Neutrophil (primary cell): ENCODE measurements at regions not wholly inside any gene's neighbourhood (a gene's known extent, or its start where the extent isn't known, plus 50 kb on each side); places are given as distances from the start of the nearest gene placed in this dataset.

Experiments
- H3K27ac ChIP-seq: fragments of 200-600 bp; sonication (generic); 2 replicates; pipeline ENCODE4 v1.5.1; 2016; ENCODE audit warnings: mild to moderate bottlenecking, moderate library complexity
- H3K27me3 ChIP-seq: fragments of 200-600 bp; sonication (generic); 2 replicates; pipeline ENCODE4 v1.6.0; 2016; ENCODE audit warnings: mild to moderate bottlenecking
- H3K36me3 ChIP-seq: fragments of 200-600 bp; sonication (generic); 2 replicates; pipeline ENCODE4 v1.5.1; 2017
- H3K4me1 ChIP-seq, 2 experiments: fragments of 200-600 bp in 1 of 2; sonication (generic) in 1 of 2; 1 replicate in 1 of 2; 2 replicates in 1 of 2; pipeline versions ENCODE4 v1.5.1 to v1.6.1; 2013 to 2016; ENCODE audit warnings: low read depth in 1 of 2, low read length in 1 of 2, mild to moderate bottlenecking in 1 of 2, moderate library complexity in 1 of 2; ENCODE audit not compliant: control insufficient read depth in 1 of 2, insufficient read depth in 1 of 2
- H3K4me3 ChIP-seq, 2 experiments: fragments of 200-600 bp in 1 of 2; sonication (generic) in 1 of 2; 1 replicate in 1 of 2; 2 replicates in 1 of 2; pipeline ENCODE4 v1.5.1; 2013 to 2016; ENCODE audit warnings: low read depth in 1 of 2, low read length in 1 of 2, mild to moderate bottlenecking in 1 of 2, moderate library complexity in 1 of 2
- H3K9me3 ChIP-seq: fragments of 200-600 bp; sonication (generic); 2 replicates; pipeline ENCODE4 v1.5.1; 2016
- TF ChIP-seq, protein P1 (sequence below): fragments of 200-600 bp; sonication (generic); IDR thresholded peaks from 2 replicates; pipeline ENCODE4 v1.5.1; 2016; ENCODE audit warnings: antibody characterized with exemption

DNA sequence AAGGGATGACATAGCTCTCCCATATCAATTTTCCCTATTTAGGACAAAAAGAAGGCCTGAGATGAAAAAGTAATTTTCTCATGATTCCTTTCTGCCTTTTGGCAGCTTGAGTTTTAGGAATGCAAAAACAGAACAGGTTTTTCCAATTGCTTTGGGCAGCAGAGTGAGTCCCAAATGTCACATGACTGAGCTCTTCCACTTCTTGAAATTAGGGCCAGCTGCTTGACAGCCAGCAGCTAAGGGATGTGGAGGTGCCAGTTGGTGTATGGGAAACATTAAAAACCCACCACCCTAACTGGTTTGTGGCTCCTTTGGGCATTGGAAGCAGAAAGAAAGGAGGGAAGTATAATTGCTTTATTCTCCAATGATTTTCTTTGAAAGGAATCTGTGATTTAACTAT lies 133.8 kb upstream of the FAM20A start:
- no peaks in the 10 kb centered on the region for H3K36me3 ChIP-seq
- H3K9me3 ChIP-seq: no peaks in the 10 kb centered on the region

DNA sequence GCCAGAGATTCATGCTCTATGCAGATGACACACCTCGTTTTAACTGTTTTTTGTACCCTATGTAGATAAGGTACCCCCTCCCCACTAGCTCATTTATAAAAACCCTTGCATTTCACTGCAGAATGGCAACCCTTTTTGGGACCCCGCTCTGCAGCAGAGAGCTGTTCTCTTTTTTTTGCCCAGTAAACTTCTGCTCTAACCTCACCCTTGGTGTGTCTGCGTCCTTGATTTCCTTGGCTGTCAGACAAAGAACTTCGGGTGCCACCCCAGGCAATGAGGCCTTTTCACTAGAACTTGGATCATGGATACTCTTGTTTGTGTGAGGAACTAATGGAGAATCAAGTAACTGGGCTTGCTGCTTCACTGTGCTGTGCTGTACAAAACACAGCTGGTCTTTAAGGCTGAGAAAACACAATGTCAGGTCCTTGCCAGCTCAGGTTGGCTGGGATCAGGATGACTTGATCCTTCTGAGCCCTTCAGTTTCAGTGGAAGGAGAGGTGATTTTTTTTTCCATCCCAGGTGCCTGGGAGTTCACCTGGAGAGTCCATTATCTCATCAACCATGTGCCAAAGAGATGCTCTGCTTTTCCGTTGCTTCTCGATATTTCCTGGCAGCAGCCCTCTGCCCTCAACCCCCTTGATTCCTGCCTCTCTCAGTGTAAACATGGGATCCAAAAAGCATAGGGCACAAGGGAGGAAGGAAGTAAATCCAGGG lies 133.2 kb upstream of the FAM20A start:
- Histone ChIP-seq H3K36me3 (no peaks in the 10 kb centered on the region), H3K27me3 (no peaks in the 10 kb centered on the region), H3K27ac (no peak overlapping the region), H3K9me3 (no peaks in the 10 kb centered on the region), H3K4me3 (no peak overlapping the region), H3K4me1 (no peaks in the 10 kb centered on the region)
- TF ChIP-seq, protein P1, sequence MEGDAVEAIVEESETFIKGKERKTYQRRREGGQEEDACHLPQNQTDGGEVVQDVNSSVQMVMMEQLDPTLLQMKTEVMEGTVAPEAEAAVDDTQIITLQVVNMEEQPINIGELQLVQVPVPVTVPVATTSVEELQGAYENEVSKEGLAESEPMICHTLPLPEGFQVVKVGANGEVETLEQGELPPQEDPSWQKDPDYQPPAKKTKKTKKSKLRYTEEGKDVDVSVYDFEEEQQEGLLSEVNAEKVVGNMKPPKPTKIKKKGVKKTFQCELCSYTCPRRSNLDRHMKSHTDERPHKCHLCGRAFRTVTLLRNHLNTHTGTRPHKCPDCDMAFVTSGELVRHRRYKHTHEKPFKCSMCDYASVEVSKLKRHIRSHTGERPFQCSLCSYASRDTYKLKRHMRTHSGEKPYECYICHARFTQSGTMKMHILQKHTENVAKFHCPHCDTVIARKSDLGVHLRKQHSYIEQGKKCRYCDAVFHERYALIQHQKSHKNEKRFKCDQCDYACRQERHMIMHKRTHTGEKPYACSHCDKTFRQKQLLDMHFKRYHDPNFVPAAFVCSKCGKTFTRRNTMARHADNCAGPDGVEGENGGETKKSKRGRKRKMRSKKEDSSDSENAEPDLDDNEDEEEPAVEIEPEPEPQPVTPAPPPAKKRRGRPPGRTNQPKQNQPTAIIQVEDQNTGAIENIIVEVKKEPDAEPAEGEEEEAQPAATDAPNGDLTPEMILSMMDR: no peak

More for the DNA sequence above, 133.8 kb upstream of the FAM20A start:
- Histone ChIP-seq H3K27me3 (no peaks in the 10 kb centered on the region), H3K4me3 (no peak overlapping the region), H3K4me1 (no peaks in the 10 kb centered on the region), H3K27ac (no peak overlapping the region)
- TF ChIP-seq, protein P1: no peak

DNA sequence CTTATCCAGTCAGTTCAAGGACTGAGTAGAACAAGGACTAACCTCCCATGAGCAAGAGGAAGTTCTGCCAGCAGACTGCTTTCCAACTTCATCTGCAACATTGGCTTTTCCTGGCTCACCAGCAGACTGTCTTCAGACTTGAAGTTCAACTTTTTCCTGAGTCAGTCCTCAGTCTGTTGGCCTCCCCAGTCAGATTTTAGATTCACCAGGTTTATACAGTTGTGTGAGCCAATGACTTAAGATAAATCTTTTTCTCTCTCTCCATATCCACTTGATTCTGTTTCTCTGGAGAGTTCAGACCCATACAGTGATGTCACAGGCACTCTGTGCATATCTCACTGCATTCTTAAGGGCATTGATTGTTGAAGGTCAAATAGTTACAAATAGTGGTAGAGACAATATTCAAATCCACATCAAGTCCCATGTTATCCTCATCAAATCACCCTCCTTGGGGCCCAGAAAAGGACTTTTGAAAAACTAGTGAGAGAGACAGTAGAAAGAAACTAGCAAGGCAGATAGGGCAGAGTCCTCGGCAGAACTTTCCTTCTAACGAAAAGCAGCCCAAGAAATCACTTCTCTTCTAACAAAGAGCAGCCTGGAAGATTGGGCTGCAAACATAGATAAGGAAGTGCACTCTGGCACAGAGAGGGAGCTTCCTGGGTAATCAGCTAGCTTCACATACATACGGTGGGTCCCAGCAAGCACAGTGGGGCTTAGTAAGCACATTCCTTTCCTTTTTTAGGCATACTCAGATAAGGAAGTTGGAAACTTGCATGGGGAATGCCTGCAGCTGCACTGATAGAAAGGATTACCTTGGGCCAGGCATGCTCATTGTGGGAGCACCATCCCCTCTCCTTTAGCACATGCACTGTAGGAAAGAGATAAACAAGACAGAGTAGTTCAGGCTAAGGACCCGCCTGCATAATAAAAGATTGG lies 132.3 kb upstream of the FAM20A start:
- Histone ChIP-seq H3K4me3 (no peak overlapping the region), H3K9me3 (no peaks in the 10 kb centered on the region), H3K4me1 (no peaks in the 10 kb centered on the region), H3K27ac (no peak overlapping the region), H3K27me3 (no peaks in the 10 kb centered on the region), H3K36me3 (no peaks in the 10 kb centered on the region)
- TF ChIP-seq, protein P1: no peak

DNA sequence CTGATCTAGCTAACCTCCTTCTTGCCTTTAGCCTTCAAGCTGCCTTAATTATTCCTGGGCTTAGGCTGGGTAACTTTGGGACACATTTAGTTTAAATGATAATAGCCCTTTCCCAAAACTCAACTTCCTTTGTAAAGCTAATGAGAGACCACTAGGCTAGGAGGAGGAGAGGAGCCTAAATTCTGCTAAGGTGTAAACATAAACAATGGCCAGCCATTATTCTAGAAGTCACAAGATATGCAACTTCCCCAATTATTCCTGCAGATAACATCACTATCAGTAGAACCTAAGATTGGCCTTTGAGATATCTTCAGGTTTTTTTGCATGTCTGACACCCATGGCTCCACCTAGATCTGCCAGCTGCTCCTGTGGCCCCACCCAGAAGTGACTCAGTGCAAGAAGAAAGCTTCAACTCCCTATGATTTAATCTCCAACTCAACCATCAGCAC lies 131.2 kb upstream of the FAM20A start:
- Histone ChIP-seq H3K9me3 (no peaks in the 10 kb centered on the region), H3K27ac (no peak overlapping the region), H3K27me3 (no peaks in the 10 kb centered on the region), H3K4me3 (no peak overlapping the region), H3K36me3 (no peaks in the 10 kb centered on the region), H3K4me1 (no peaks in the 10 kb centered on the region)
- TF ChIP-seq, protein P1: no peak

DNA sequence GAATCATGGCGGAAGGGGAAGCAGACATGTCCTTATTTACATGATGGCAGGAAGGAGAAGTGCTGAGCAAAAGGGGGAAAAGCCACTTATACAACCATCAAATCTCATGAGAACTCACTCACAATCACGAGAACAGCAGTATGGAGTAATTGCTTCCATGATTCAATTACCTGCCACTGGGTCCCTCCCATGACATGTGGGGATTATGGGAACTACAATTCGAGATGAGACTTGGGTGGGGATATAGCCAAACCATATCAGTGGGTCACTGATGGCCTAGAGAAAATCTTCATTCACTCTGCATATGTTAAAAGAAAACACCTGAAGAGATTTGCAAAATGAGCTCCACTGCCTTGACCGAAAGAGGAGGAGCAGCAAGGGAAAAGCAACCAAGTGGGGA lies 130.3 kb upstream of the FAM20A start:
- TF ChIP-seq, protein P1: no peak
- H3K27ac ChIP-seq: no peak overlapping the region
- H3K4me3 ChIP-seq: no peak overlapping the region
- no peaks in the 10 kb centered on the region for H3K4me1 ChIP-seq
- no peaks in the 10 kb centered on the region for H3K9me3 ChIP-seq
- no peaks in the 10 kb centered on the region for H3K27me3 ChIP-seq
- H3K36me3 ChIP-seq: no peaks in the 10 kb centered on the region
